GM13977 (cell line): ENCODE measurements at regions not wholly inside any gene's neighbourhood (a gene's known extent, or its start where the extent isn't known, plus 50 kb on each side); places are given as distances from the start of the nearest gene placed in this dataset.

ENCODE experiments used
- DNase-seq: peaks from one replicate; pipeline ENCODE4 v3.0.0; 2012; ENCODE audit warnings: low spot score
- in situ Hi-C: fragments of 300-500 bp; cut with MboI; formaldehyde crosslinking; loops from one replicate; pipeline ENCODE4 v1.12.0; 2022; ENCODE audit warnings: low sequenced_read_pairs, low pct_unique_long_range_greater_than_20kb, mixed read lengths, inconsistent platforms; ENCODE audit not compliant: unreplicated experiment
- TF ChIP-seq, protein P1 (sequence below): IDR thresholded peaks from 2 replicates; pipeline ENCODE4 v1.5.1; 2012; ENCODE audit warnings: mild to moderate bottlenecking, control low read depth; ENCODE audit not compliant: insufficient read depth; ENCODE audit errors: extremely low read depth, missing control alignments

DNA sequence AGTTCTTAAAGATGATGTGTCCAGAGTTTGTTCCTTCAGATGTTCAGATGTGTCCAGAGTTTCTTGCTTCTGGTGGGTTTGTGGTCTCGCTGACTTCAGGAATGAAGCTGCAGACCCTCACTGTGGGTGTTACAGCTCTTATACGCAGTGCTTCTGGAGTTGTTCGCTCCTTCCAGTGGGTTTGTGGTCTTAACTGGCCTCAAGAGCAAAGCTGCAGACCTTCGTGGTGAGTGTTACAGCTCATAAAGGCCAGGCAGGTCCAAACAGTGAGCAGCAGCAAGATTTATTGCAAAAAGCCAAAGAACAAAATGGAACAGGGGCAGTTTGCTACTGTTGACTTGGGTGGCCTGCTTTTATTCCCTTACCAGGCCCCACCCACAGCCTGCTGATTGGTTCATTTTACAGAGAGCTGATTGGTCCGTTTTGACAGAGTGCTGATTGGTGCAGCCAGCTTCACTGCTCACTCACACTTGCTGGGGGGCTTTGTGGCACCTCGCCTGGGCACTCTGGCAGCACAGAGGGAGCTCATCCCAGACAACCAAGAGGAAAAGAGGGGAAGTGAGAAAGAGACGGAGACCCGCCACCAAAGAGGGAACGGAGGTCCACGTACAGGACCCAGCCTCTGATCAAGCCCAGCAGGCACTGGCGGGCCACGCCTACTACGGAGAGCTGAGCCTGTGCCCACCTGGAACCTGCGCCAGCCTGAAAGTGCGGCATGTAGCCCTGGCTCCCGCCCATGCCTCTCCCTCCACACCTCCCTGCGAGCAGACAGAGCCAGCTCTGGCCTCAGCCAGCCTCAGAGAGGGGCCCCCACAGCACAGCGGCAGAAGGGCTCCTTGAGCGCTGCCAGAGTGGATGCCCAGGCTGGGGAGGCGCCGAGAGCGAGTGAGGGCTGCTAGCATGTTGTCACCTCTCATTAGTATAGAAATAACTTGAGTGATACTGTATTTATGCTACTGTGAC, 55.8 kb upstream of the SEMA3C start:
- TF ChIP-seq, protein P1, sequence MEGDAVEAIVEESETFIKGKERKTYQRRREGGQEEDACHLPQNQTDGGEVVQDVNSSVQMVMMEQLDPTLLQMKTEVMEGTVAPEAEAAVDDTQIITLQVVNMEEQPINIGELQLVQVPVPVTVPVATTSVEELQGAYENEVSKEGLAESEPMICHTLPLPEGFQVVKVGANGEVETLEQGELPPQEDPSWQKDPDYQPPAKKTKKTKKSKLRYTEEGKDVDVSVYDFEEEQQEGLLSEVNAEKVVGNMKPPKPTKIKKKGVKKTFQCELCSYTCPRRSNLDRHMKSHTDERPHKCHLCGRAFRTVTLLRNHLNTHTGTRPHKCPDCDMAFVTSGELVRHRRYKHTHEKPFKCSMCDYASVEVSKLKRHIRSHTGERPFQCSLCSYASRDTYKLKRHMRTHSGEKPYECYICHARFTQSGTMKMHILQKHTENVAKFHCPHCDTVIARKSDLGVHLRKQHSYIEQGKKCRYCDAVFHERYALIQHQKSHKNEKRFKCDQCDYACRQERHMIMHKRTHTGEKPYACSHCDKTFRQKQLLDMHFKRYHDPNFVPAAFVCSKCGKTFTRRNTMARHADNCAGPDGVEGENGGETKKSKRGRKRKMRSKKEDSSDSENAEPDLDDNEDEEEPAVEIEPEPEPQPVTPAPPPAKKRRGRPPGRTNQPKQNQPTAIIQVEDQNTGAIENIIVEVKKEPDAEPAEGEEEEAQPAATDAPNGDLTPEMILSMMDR, result no peak
- in situ Hi-C loops, result no loop called here
- DNase-seq, result no peak

DNA sequence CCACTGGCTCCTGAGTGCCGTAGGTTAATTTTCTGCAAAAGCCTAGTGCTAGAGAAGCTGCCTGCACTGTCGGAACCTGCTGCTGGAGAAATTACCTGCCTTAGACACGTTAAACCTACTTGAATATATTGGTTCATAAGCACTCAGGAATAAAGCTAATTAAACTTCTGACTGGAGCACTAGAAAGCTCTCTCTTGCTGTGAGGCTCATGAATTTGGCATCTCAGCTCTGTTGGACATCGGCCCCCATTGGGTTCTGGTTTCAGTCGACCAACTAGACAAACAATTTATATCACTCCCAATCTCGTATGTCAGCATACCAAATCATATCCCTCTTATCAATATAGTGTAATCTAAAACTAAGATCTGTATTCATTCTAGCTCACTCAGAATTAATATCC, 52.4 kb upstream of the SEMA3C start:
- TF ChIP-seq, protein P1, result no peak
- no peak for DNase-seq
- in situ Hi-C loops, result no loop called here
